T-helper 2 cell treated with Interferon-gamma antibody and Interleukin-4, amounts not matched to agents 100 ng/mL and 5 ng/mL, for 36 hours (primary cell): ENCODE measurements at regions not wholly inside any gene's neighbourhood (a gene's known extent, or its start where the extent isn't known, plus 50 kb on each side); places are given as distances from the start of the nearest gene placed in this dataset.
"Not testable (repeated sequence)": the region's sequence is repeated elsewhere in the genome, so short reads cannot be mapped to it uniquely, and the experiment has no call there.

ENCODE experiments used
- intact Hi-C: fragments of 100-400 bp; cut with micrococcal nuclease; formaldehyde crosslinking; loops from one replicate; pipeline ENCODE4 v1.15.1; 2023

GRCh38 chr2:35827086-35827485, 528.5 kb upstream of the CRIM1 start:
- intact Hi-C loops, result no loop called here

GRCh38 chr2:35822716-35823115, 532.9 kb upstream of the CRIM1 start:
- intact Hi-C loops, result no loop called here

- intact Hi-C loops, result no loop called here
Observed at GRCh38 chr2:35821675-35822074, 533.9 kb upstream of the CRIM1 start.

GRCh38 chr2:35820391-35820790, 535.2 kb upstream of the CRIM1 start:
- intact Hi-C loops, result no loop called here

- intact Hi-C loops, result no loop called here
Observed at GRCh38 chr2:35819033-35819432, 536.5 kb upstream of the CRIM1 start.

- intact Hi-C loops, result not testable (repeated sequence)
Observed at GRCh38 chr2:35818359-35818758, 537.2 kb upstream of the CRIM1 start.

GRCh38 chr2:35814597-35814996, 541.0 kb upstream of the CRIM1 start:
- intact Hi-C loops, result not testable (repeated sequence)

GRCh38 chr2:35803126-35803525, 552.5 kb upstream of the CRIM1 start:
- intact Hi-C loops, result no loop called here

GRCh38 chr2:35794796-35795450, 560.7 kb upstream of the CRIM1 start:
- intact Hi-C loops, result no loop called here

- intact Hi-C loops, result no loop called here
Observed at GRCh38 chr2:35790292-35790691, 565.3 kb upstream of the CRIM1 start.

GRCh38 chr2:35788543-35788942, 567.0 kb upstream of the CRIM1 start:
- intact Hi-C loops, result no loop called here

GRCh38 chr2:35787302-35788031, 568.1 kb upstream of the CRIM1 start:
- intact Hi-C loops, result no loop called here

- intact Hi-C loops, result no loop called here
Observed at GRCh38 chr2:35785564-35785963, 570.0 kb upstream of the CRIM1 start.

- intact Hi-C loops, result no loop called here
Observed at GRCh38 chr2:35784777-35785176, 570.8 kb upstream of the CRIM1 start.

GRCh38 chr2:35783723-35784122, 571.9 kb upstream of the CRIM1 start:
- intact Hi-C loops, result no loop called here

- intact Hi-C loops, result no loop called here
Observed at GRCh38 chr2:35741556-35741955, 614.0 kb upstream of the CRIM1 start.

- intact Hi-C loops, result no loop called here
Observed at GRCh38 chr2:35731674-35732073, 623.9 kb upstream of the CRIM1 start.

- intact Hi-C loops, result no loop called here
Observed at GRCh38 chr2:35714883-35715282, 640.7 kb upstream of the CRIM1 start.

- intact Hi-C loops, result no loop called here
Observed at GRCh38 chr2:35708411-35708923, 647.1 kb upstream of the CRIM1 start.

- intact Hi-C loops, result no loop called here
Observed at GRCh38 chr2:35688309-35688708, 667.3 kb upstream of the CRIM1 start.

- intact Hi-C loops, result no loop called here
Observed at GRCh38 chr2:35651688-35652323, 703.8 kb upstream of the CRIM1 start.

- intact Hi-C loops, result no loop called here
Observed at GRCh38 chr2:35614640-35615039, 740.9 kb upstream of the CRIM1 start.
